Gastroesophageal sphincter (tissue), 4 donors: ENCODE measurements at regions not wholly inside any gene's neighbourhood (a gene's known extent, or its start where the extent isn't known, plus 50 kb on each side); places are given as distances from the start of the nearest gene placed in this dataset.

Source experiments
- ATAC-seq: fragments of 150-250 bp; one replicate; pipeline ENCODE4 v1.9.1; 2016; ENCODE audit warnings: mild to moderate bottlenecking, moderate library complexity
- H3K27ac ChIP-seq, 4 donors: fragments of 200-600 bp; sonication (generic) in 3 of 4; 1 replicate in 3 of 4; 2 replicates in 1 of 4; pipeline ENCODE4 v1.5.1; 2016 to 2019
- H3K27me3 ChIP-seq: fragments of 200-600 bp; sonication (generic); one replicate; pipeline ENCODE4 v1.5.1; 2019
- H3K36me3 ChIP-seq, 2 donors: fragments of 200-600 bp; sonication (generic); one replicate each; pipeline ENCODE4 v1.5.1; 2019; ENCODE audit warnings: control low read depth in 1 of 2
- H3K4me1 ChIP-seq, 3 donors: fragments of 200-600 bp; sonication (generic); 1 replicate in 2 of 3; 2 replicates in 1 of 3; pipeline ENCODE4 v1.5.1; 2016 to 2019; ENCODE audit warnings: control low read depth in 2 of 3
- H3K4me3 ChIP-seq, 2 donors: fragments of 200-600 bp; sonication (generic); one replicate each; pipeline ENCODE4 v1.5.1; 2019; ENCODE audit warnings: mild to moderate bottlenecking in 1 of 2, moderate library complexity in 1 of 2
- H3K9me3 ChIP-seq, 3 donors: fragments of 200-600 bp; sonication (generic); one replicate each; pipeline ENCODE4 v1.5.1; 2017 to 2019; ENCODE audit warnings: control low read depth in 2 of 3
- EP300 ChIP-seq: sonication (generic); formaldehyde crosslinking; IDR thresholded peaks from one replicate; pipeline ENCODE4 v1.6.1; 2017; ENCODE audit warnings: antibody characterized with exemption, mild to moderate bottlenecking
- POLR2A ChIP-seq, 2 donors: fragments of 450-650 bp; IDR thresholded peaks; one replicate each; pipeline ENCODE4 v1.6.1; 2017; ENCODE audit warnings: antibody characterized with exemption in 2 of 2, mild to moderate bottlenecking in 2 of 2, moderate library complexity in 1 of 2
- POLR2AphosphoS5 ChIP-seq: sonication (generic); formaldehyde crosslinking; IDR thresholded peaks from one replicate; pipeline ENCODE4 v1.6.1; 2017; ENCODE audit warnings: antibody characterized with exemption
- WGBS, 2 donors: methylation state at CpG; one replicate each; pipeline ENCODE4 v1.1.5; 2018; ENCODE audit warnings: low coverage in 1 of 2; 5-methylcytosine and 5-hydroxymethylcytosine counted together
- TF ChIP-seq, protein P1 (sequence below), 4 experiments: fragments of 200-600 bp in 2 of 4; fragments of 450-650 bp in 2 of 4; sonication (generic) in 1 of 4; IDR thresholded peaks; one replicate each; pipeline ENCODE4 v1.5.1; 2017 to 2019; ENCODE audit warnings: antibody characterized with exemption in 4 of 4, mild to moderate bottlenecking in 2 of 4, moderate library complexity in 2 of 4

GRCh38 chr2:116095636-116096035, 1653.2 kb downstream of the DPP10 start:
- Histone ChIP-seq H3K9me3 (peaks cover 0 to 1% (median 0%) of the 10 kb centered on the region in 3 donors), H3K36me3 (no peaks in the 10 kb centered on the region), H3K4me1 (no peaks in the 10 kb centered on the region), H3K4me3 (no peak overlapping the region), H3K27me3 (no peaks in the 10 kb centered on the region), H3K27ac (no peak overlapping the region)
- TF ChIP-seq, protein P1, sequence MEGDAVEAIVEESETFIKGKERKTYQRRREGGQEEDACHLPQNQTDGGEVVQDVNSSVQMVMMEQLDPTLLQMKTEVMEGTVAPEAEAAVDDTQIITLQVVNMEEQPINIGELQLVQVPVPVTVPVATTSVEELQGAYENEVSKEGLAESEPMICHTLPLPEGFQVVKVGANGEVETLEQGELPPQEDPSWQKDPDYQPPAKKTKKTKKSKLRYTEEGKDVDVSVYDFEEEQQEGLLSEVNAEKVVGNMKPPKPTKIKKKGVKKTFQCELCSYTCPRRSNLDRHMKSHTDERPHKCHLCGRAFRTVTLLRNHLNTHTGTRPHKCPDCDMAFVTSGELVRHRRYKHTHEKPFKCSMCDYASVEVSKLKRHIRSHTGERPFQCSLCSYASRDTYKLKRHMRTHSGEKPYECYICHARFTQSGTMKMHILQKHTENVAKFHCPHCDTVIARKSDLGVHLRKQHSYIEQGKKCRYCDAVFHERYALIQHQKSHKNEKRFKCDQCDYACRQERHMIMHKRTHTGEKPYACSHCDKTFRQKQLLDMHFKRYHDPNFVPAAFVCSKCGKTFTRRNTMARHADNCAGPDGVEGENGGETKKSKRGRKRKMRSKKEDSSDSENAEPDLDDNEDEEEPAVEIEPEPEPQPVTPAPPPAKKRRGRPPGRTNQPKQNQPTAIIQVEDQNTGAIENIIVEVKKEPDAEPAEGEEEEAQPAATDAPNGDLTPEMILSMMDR (IDR thresholded peaks at IDR 0.05), result no peak
- ATAC-seq, result no peak
- 73 to 89% methylated on average over 2 to 4 of the region's 4 CpGs for WGBS, 2 donors

DNA sequence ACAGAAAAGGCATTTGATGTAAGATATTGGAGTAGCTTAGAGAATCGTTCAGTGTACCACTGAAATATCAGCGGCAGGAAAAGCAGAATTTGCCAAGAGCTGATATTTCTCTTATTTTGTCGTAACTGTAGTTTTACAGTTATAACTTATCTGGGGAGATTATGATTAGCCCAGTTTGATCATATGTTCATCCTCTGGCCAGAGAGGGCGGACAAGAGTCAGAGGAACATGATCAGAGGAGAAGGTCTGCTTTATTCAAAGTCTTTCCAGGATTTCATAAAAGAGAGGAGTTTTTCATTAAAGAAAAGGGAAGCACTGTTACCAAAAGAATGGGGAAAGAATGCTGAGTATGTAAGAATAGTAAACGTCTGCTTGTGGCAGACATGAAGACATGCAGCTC, 1655.6 kb downstream of the DPP10 start:
- TF ChIP-seq POLR2AphosphoS5, result no peak
- no peak for TF ChIP-seq POLR2A (IDR thresholded peaks at IDR 0.05)
- TF ChIP-seq, protein P1 (IDR thresholded peaks at IDR 0.05), result no peak
- no peak for TF ChIP-seq EP300
- Histone ChIP-seq H3K27ac (no peak overlapping the region), H3K4me3 (no peak overlapping the region), H3K36me3 (no peaks in the 10 kb centered on the region), H3K4me1 (no peaks in the 10 kb centered on the region), H3K9me3 (no peaks in the 10 kb centered on the region), H3K27me3 (no peaks in the 10 kb centered on the region)
- 61 to 64% methylated on average over 5 of the region's 5 CpGs for WGBS, 2 donors
- no peak for ATAC-seq

- Histone ChIP-seq H3K4me3 (no peak overlapping the region), H3K9me3 (peaks cover 0 to 3% (median 0%) of the 10 kb centered on the region in 3 donors), H3K36me3 (no peaks in the 10 kb centered on the region), H3K27ac (no peak overlapping the region), H3K27me3 (no peaks in the 10 kb centered on the region), H3K4me1 (no peaks in the 10 kb centered on the region)
- 33% methylated on average over 1 of the region's 1 CpG for WGBS, 2 donors
- no peak for ATAC-seq
- TF ChIP-seq POLR2AphosphoS5 (no peak), POLR2A (IDR thresholded peaks at IDR 0.05) (no peak), EP300 (no peak)
- TF ChIP-seq, protein P1 (IDR thresholded peaks at IDR 0.05), result no peak
Measured at GRCh38 chr2:116109471-116109870, 1667.0 kb downstream of the DPP10 start.

- H3K36me3 ChIP-seq, result no peaks in the 10 kb centered on the region
- H3K4me3 ChIP-seq, result no peak overlapping the region
- WGBS, 2 donors, result 60 to 75% methylated on average over 1 of the region's 1 CpG
- no peak for ATAC-seq
- no peak overlapping the region for H3K27ac ChIP-seq
- no peaks in the 10 kb centered on the region for H3K9me3 ChIP-seq
- TF ChIP-seq POLR2A (IDR thresholded peaks at IDR 0.05) (no peak), POLR2AphosphoS5 (no peak), EP300 (no peak)
- TF ChIP-seq, protein P1 (IDR thresholded peaks at IDR 0.05), result no peak
- H3K27me3 ChIP-seq, result no peaks in the 10 kb centered on the region
- no peaks in the 10 kb centered on the region for H3K4me1 ChIP-seq
Measured at GRCh38 chr2:116117845-116118244, 1675.4 kb downstream of the DPP10 start.

GRCh38 chr2:116132833-116133232, 1681.7 kb upstream of the DDX18 start:
- TF ChIP-seq POLR2AphosphoS5, result no peak
- TF ChIP-seq, protein P1 (IDR thresholded peaks at IDR 0.05), result no peak
- no peak for TF ChIP-seq EP300
- TF ChIP-seq POLR2A (IDR thresholded peaks at IDR 0.05), result no peak
- Histone ChIP-seq H3K9me3 (no peaks in the 10 kb centered on the region), H3K4me3 (no peak overlapping the region), H3K36me3 (no peaks in the 10 kb centered on the region), H3K27me3 (no peaks in the 10 kb centered on the region), H3K27ac (no peak overlapping the region), H3K4me1 (no peaks in the 10 kb centered on the region)
- 71 to 79% methylated on average over 6 to 9 of the region's 10 CpGs for WGBS, 2 donors
- no peak for ATAC-seq
